Breast epithelium (tissue), 3 donors: ENCODE measurements at regions not wholly inside any gene's neighbourhood (a gene's known extent, or its start where the extent isn't known, plus 50 kb on each side); places are given as distances from the start of the nearest gene placed in this dataset.

Source experiments
- CTCF ChIP-seq, 3 donors: fragments of 450-650 bp; IDR thresholded peaks; one replicate each; pipeline ENCODE4 v1.5.1; 2016 to 2017; ENCODE audit warnings: antibody characterized with exemption in 3 of 3, mild to moderate bottlenecking in 3 of 3, moderate library complexity in 3 of 3
- POLR2AphosphoS5 ChIP-seq, 3 donors: sonication (generic); formaldehyde crosslinking; IDR thresholded peaks; one replicate each; pipeline ENCODE4 v1.6.1; 2017; ENCODE audit warnings: antibody characterized with exemption in 3 of 3

- TF ChIP-seq CTCF (IDR thresholded peaks at IDR 0.05) (no peak), POLR2AphosphoS5 (IDR thresholded peaks at IDR 0.05) (no peak)
Measured at GRCh38 chr2:123040506-123040905, 984.6 kb upstream of the CNTNAP5 start.
